HCT116 (cell line): ENCODE measurements at regions not wholly inside any gene's neighbourhood (a gene's known extent, or its start where the extent isn't known, plus 50 kb on each side); places are given as distances from the start of the nearest gene placed in this dataset.

Experiments used
- ATAC-seq: fragments of 200-7000 bp; cut with Tn5 transposase; 2 replicates; pipeline ENCODE4 v1.9.1; 2020; ENCODE audit warnings: mild to moderate bottlenecking, moderate library complexity
- BruUV-seq: library from RNA; stranded (reverse); fragments of 400-500 nt; replicated peaks from 2 replicates; lab custom pipeline; 2021; lab: Mats Ljungman, UMichigan
- CTCF ChIA-PET: fragments of 300-600 bp; sonication (Branson Sonifier 250); formaldehyde crosslinking; loops from one replicate; lab custom pipeline; 2021; ENCODE audit warnings: antibody characterized with exemption; lab: Charles Lee
- POLR2A ChIA-PET: fragments of 300-600, 350-600 bp; sonication (Branson Sonifier 250); formaldehyde crosslinking; loops from one replicate; lab custom pipeline; 2021; ENCODE audit warnings: antibody characterized with exemption; lab: Charles Lee
- RAD21 ChIA-PET, 2 experiments: fragments of 300-600 bp; sonication (Branson Sonifier 250); formaldehyde crosslinking; loops; one replicate each; lab custom pipeline; 2023; ENCODE audit warnings: low total read pairs in 2 of 2; ENCODE audit not compliant: uncharacterized antibody in 2 of 2, unreplicated experiment in 2 of 2, low non-redundant PET in 1 of 2; lab: Charles Lee
- DNase-seq: peaks from one replicate; pipeline ENCODE4 v3.0.0-alpha.2; 2010; ENCODE audit warnings: low read depth, low spot score
- H2AFZ ChIP-seq: fragments of 200-600 bp; shearing (Covaris generic), sonication (generic); 2 replicates; pipeline ENCODE4 v1.6.1; 2017; ENCODE audit warnings: low read depth, mixed run types, mixed read lengths, antibody characterized with exemption, low read length; ENCODE audit not compliant: poor library complexity, severe bottlenecking
- H3K27ac ChIP-seq: 2 replicates; pipeline ENCODE4 v1.5.1; 2012; ENCODE audit warnings: low read depth, low read length
- H3K27me3 ChIP-seq: fragments of 200-600 bp; sonication (generic); 2 replicates; pipeline ENCODE4 v1.6.1; 2016; ENCODE audit warnings: mixed run types, low read length, mixed read lengths; ENCODE audit not compliant: insufficient read depth
- H3K36me3 ChIP-seq, 2 experiments: fragments of 200-500 bp in 1 of 2; fragments of 200-600 bp in 1 of 2; sonication (Bioruptor generic) in 1 of 2; sonication (generic) in 1 of 2; 2 replicates each; pipeline versions ENCODE4 v1.5.1 to v1.6.1; 2014 to 2016; ENCODE audit warnings: low read length in 2 of 2, inconsistent platforms in 1 of 2, mixed read lengths in 1 of 2, mixed run types in 1 of 2; ENCODE audit not compliant: insufficient read depth in 2 of 2, control insufficient read depth in 1 of 2
- H3K4me1 ChIP-seq, 2 experiments: fragments of 200-600 bp in 1 of 2; sonication (generic) in 1 of 2; 2 replicates each; pipeline versions ENCODE4 v1.5.1 to v1.6.1; 2012 to 2017; ENCODE audit warnings: low read length in 2 of 2, inconsistent platforms in 1 of 2, mild to moderate bottlenecking in 1 of 2, mixed read lengths in 1 of 2, mixed run types in 1 of 2, moderate library complexity in 1 of 2; ENCODE audit not compliant: insufficient read depth in 2 of 2, control insufficient read depth in 1 of 2
- H3K4me2 ChIP-seq: fragments of 200-600 bp; sonication (generic); 2 replicates; pipeline ENCODE4 v1.6.1; 2017; ENCODE audit warnings: mixed run types, low read length, mixed read lengths
- H3K4me3 ChIP-seq, 2 experiments: fragments of 200-600 bp in 1 of 2; sonication (generic) in 1 of 2; replicated peaks in 1 of 2; 2 replicates each; pipeline ENCODE4 v1.5.1; 2011 to 2016; ENCODE audit warnings: low read length in 2 of 2, control low read depth in 1 of 2, low read depth in 1 of 2, mild to moderate bottlenecking in 1 of 2, mixed read lengths in 1 of 2, mixed run types in 1 of 2
- H3K79me2 ChIP-seq: fragments of 200-600 bp; sonication (generic); 2 replicates; pipeline ENCODE4 v1.6.1; 2017; ENCODE audit warnings: mild to moderate bottlenecking, mixed run types, low read length, moderate library complexity, mixed read lengths; ENCODE audit not compliant: insufficient read depth
- H3K9ac ChIP-seq: fragments of 200-600 bp; sonication (generic); 2 replicates; pipeline ENCODE4 v1.6.1; 2016; ENCODE audit warnings: low read length, mixed read lengths
- H3K9me2 ChIP-seq: fragments of 200-600 bp; sonication (generic), shearing (Covaris generic); 2 replicates; pipeline ENCODE4 v1.6.1; 2017; ENCODE audit warnings: mixed run types, mild to moderate bottlenecking, moderate library complexity; ENCODE audit not compliant: insufficient read depth
- H3K9me3 ChIP-seq, 2 experiments: fragments of 200-500 bp in 1 of 2; fragments of 200-600 bp in 1 of 2; sonication (Bioruptor generic) in 1 of 2; sonication (generic) in 1 of 2; 2 replicates each; pipeline ENCODE4 v1.6.1; 2014 to 2017; ENCODE audit warnings: low read length in 2 of 2, mixed read lengths in 2 of 2, inconsistent platforms in 1 of 2, low read depth in 1 of 2, mild to moderate bottlenecking in 1 of 2, mixed run types in 1 of 2, moderate library complexity in 1 of 2; ENCODE audit not compliant: control insufficient read depth in 1 of 2, insufficient read depth in 1 of 2
- H4K20me1 ChIP-seq: fragments of 200-600 bp; sonication (generic), shearing (Covaris generic); 2 replicates; pipeline ENCODE4 v1.6.1; 2017; ENCODE audit warnings: mixed run types, mild to moderate bottlenecking, moderate library complexity; ENCODE audit not compliant: insufficient read depth
- CEBPB ChIP-seq: IDR thresholded peaks from 2 replicates; pipeline ENCODE4 v1.6.1; 2012; ENCODE audit warnings: low read depth
- EGR1 ChIP-seq: IDR thresholded peaks from 2 replicates; pipeline ENCODE4 v1.6.1; 2012; ENCODE audit warnings: low read depth
- ELF1 ChIP-seq: IDR thresholded peaks from 2 replicates; pipeline ENCODE4 v1.6.1; 2012; ENCODE audit warnings: low read depth, borderline replicate concordance
- EZH2 ChIP-seq: fragments of 200-600 bp; sonication (generic); IDR thresholded peaks from 2 replicates; pipeline ENCODE4 v1.6.1; 2017; ENCODE audit warnings: antibody characterized with exemption, mixed run types
- EZH2phosphoT487 ChIP-seq: fragments of 200-600 bp; IDR thresholded peaks from 2 replicates; pipeline ENCODE4 v1.6.1; 2018; ENCODE audit warnings: antibody characterized with exemption, borderline replicate concordance
- MAX ChIP-seq: IDR thresholded peaks from 2 replicates; pipeline ENCODE4 v1.6.1; 2012
- SIN3A ChIP-seq: IDR thresholded peaks from 2 replicates; pipeline ENCODE4 v1.6.1; 2012; ENCODE audit warnings: low read depth
- YY1 ChIP-seq: IDR thresholded peaks from 2 replicates; pipeline ENCODE4 v1.6.1; 2011; ENCODE audit warnings: low read length, low read depth, moderate library complexity, mild to moderate bottlenecking; ENCODE audit not compliant: insufficient replicate concordance; ENCODE audit errors: extremely low read depth
- ZBTB33 ChIP-seq: IDR thresholded peaks from 2 replicates; pipeline ENCODE4 v1.6.1; 2011; ENCODE audit warnings: mild to moderate bottlenecking, low read length, moderate library complexity; ENCODE audit not compliant: insufficient replicate concordance; ENCODE audit errors: extremely low read depth
- ZFX ChIP-seq: fragments of 450-650 bp; IDR thresholded peaks from 2 replicates; pipeline ENCODE4 v1.6.1; 2017
- intact Hi-C: fragments of 100-400 bp; cut with micrococcal nuclease; formaldehyde crosslinking; loops from 2 replicates; pipeline ENCODE4 v1.10.0; 2022

GRCh38 chr1:213658457-213658856, 329.3 kb upstream of the PROX1 start:
- H4K20me1 ChIP-seq: no peaks in the 10 kb centered on the region; the same call in 1 of the 2 replicates
- no peaks in the 10 kb centered on the region for H3K79me2 ChIP-seq
- CTCF ChIA-PET: no interaction called here
- no peak for ATAC-seq
- no peak overlapping the region for H3K9ac ChIP-seq
- RAD21 ChIA-PET: no interaction called here
- no peak for TF ChIP-seq EGR1
- TF ChIP-seq ZFX: no peak
- no peak for TF ChIP-seq MAX
- TF ChIP-seq ZBTB33: no peak
- no peak for TF ChIP-seq EZH2phosphoT487
- TF ChIP-seq ELF1: no peak
- no peak for TF ChIP-seq CEBPB
- TF ChIP-seq EZH2: no peak
- no peak for TF ChIP-seq YY1
- TF ChIP-seq SIN3A: no peak
- no peaks in the 10 kb centered on the region for H3K9me2 ChIP-seq
- no peak overlapping the region for H3K4me3 ChIP-seq
- H3K27ac ChIP-seq: no peak overlapping the region
- H3K4me2 ChIP-seq: no peak overlapping the region
- intact Hi-C loops: no loop called here
- no peaks in the 10 kb centered on the region for H3K9me3 ChIP-seq
- H3K4me1 ChIP-seq: no peaks in the 10 kb centered on the region
- H2AFZ ChIP-seq: no peak overlapping the region
- POLR2A ChIA-PET: no interaction called here
- H3K36me3 ChIP-seq: no peaks in the 10 kb centered on the region
- no TSS peak for BruUV-seq
- peaks cover 14% of the 10 kb centered on the region for H3K27me3 ChIP-seq
- DNase-seq: no peak
